OCI-LY7 (cell line): ENCODE measurements at regions not wholly inside any gene's neighbourhood (a gene's known extent, or its start where the extent isn't known, plus 50 kb on each side); places are given as distances from the start of the nearest gene placed in this dataset.

Experiments
- BruUV-seq: library from RNA; stranded (reverse); fragments of 400-500 nt; replicated peaks from 2 replicates; lab custom pipeline; 2021; lab: Mats Ljungman, UMichigan
- CTCF ChIA-PET: fragments of 300-600 bp; sonication (Branson Sonifier 250); formaldehyde crosslinking; loops from one replicate; lab custom pipeline; 2022; ENCODE audit warnings: antibody characterized with exemption; ENCODE audit not compliant: unreplicated experiment; lab: Charles Lee
- POLR2A ChIA-PET: fragments of 300-600 bp; sonication (Branson Sonifier 250); formaldehyde crosslinking; loops from one replicate; lab custom pipeline; 2022; ENCODE audit warnings: antibody characterized with exemption; lab: Charles Lee
- DNase-seq: peaks from one replicate; pipeline ENCODE4 v3.0.0-alpha.2; 2015; ENCODE audit warnings: low spot score
- H2AFZ ChIP-seq: fragments of 200-600 bp; sonication (generic), shearing (Covaris generic); 2 replicates; pipeline ENCODE4 v1.6.1; 2014; ENCODE audit warnings: mild to moderate bottlenecking, antibody characterized with exemption, low read length, moderate library complexity
- H3K27ac ChIP-seq: fragments of 200-600 bp; sonication (generic); 2 replicates; pipeline ENCODE4 v1.5.1; 2014; ENCODE audit warnings: mixed run types, low read depth, mild to moderate bottlenecking, moderate library complexity, low read length, inconsistent platforms; ENCODE audit not compliant: poor library complexity, severe bottlenecking
- H3K36me3 ChIP-seq: fragments of 200-600 bp; sonication (generic); 2 replicates; pipeline ENCODE4 v1.6.1; 2014; ENCODE audit warnings: mild to moderate bottlenecking, antibody characterized with exemption, low read length, moderate library complexity, mixed read lengths; ENCODE audit not compliant: insufficient read depth
- H3K4me1 ChIP-seq: fragments of 200-600 bp; sonication (generic); 2 replicates; pipeline ENCODE4 v1.5.1; 2014; ENCODE audit warnings: mild to moderate bottlenecking, low read length; ENCODE audit not compliant: insufficient read depth, poor library complexity, severe bottlenecking
- H3K4me2 ChIP-seq: fragments of 200-600 bp; sonication (generic); 2 replicates; pipeline ENCODE4 v1.6.1; 2014; ENCODE audit warnings: mild to moderate bottlenecking, low read length
- H3K4me3 ChIP-seq: fragments of 200-600 bp; sonication (generic); 2 replicates; pipeline ENCODE4 v1.5.1; 2014; ENCODE audit warnings: mild to moderate bottlenecking, low read depth, low read length; ENCODE audit not compliant: poor library complexity, severe bottlenecking
- H3K79me2 ChIP-seq: fragments of 200-600 bp; sonication (generic); 2 replicates; pipeline ENCODE4 v1.6.1; 2016; ENCODE audit warnings: low read depth, mild to moderate bottlenecking, low read length, moderate library complexity, mixed read lengths; ENCODE audit not compliant: insufficient read depth
- H3K9me2 ChIP-seq: fragments of 200-600 bp; sonication (generic); 2 replicates; pipeline ENCODE4 v1.6.1; 2016; ENCODE audit warnings: mild to moderate bottlenecking, low read length, mixed read lengths; ENCODE audit not compliant: insufficient read depth
- H3K9me3 ChIP-seq: fragments of 200-600 bp; sonication (generic); 2 replicates; pipeline ENCODE4 v1.6.1; 2014; ENCODE audit warnings: mild to moderate bottlenecking, mixed run types, low read length, mixed read lengths
- H4K20me1 ChIP-seq: fragments of 200-600 bp; sonication (generic); 2 replicates; pipeline ENCODE4 v1.6.1; 2014; ENCODE audit warnings: mild to moderate bottlenecking, antibody characterized with exemption, low read length, moderate library complexity, mixed read lengths; ENCODE audit not compliant: insufficient read depth
- EZH2phosphoT487 ChIP-seq: fragments of 200-600 bp; sonication (generic); IDR thresholded peaks from 2 replicates; pipeline ENCODE4 v1.6.1; 2018; ENCODE audit warnings: low read depth, borderline replicate concordance, mild to moderate bottlenecking, mixed run types, antibody characterized with exemption, low read length, moderate library complexity, mixed read lengths
- intact Hi-C: fragments of 100-400 bp; cut with micrococcal nuclease; formaldehyde crosslinking; loops from one replicate; pipeline ENCODE4 v1.10.0; 2022; ENCODE audit not compliant: unreplicated experiment
- TF ChIP-seq, protein P1 (sequence below): fragments of 200-600 bp; sonication (generic); conservative IDR thresholded peaks from 2 replicates; pipeline ENCODE4 v1.5.1; 2014; ENCODE audit warnings: mild to moderate bottlenecking, antibody characterized with exemption, low read length, moderate library complexity, mixed read lengths

DNA sequence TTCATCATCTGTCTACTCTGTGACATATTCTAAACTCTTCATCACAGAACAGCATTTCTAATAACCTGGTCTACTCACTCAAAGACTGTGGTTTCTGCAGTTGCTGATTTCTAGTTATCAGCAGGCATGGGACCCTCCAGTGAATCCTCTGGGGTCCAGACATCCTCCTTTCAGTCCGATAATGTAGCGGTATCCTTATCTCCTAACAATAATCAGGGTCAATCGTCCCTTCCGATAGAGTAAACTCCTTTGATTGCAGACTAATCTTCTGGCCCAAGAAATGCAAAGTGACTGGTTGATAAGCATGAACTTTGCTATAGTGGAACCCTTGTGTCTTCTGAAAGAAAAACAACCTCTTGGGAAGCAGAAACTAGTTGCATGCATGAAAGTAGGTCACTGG, 1209.8 kb upstream of the CELF2 start:
- ChIA-PET POLR2A (no interaction called here), CTCF (no interaction called here)
- Histone ChIP-seq H3K4me3 (no peak overlapping the region), H3K9me2 (no peaks in the 10 kb centered on the region), H3K79me2 (no peaks in the 10 kb centered on the region), H3K9me3 (no peaks in the 10 kb centered on the region), H3K4me1 (no peaks in the 10 kb centered on the region), H3K4me2 (no peak overlapping the region), H3K36me3 (no peaks in the 10 kb centered on the region), H3K27ac (no peak overlapping the region), H2AFZ (no peak overlapping the region), H4K20me1 (no peaks in the 10 kb centered on the region)
- no peak for TF ChIP-seq EZH2phosphoT487
- TF ChIP-seq, protein P1, sequence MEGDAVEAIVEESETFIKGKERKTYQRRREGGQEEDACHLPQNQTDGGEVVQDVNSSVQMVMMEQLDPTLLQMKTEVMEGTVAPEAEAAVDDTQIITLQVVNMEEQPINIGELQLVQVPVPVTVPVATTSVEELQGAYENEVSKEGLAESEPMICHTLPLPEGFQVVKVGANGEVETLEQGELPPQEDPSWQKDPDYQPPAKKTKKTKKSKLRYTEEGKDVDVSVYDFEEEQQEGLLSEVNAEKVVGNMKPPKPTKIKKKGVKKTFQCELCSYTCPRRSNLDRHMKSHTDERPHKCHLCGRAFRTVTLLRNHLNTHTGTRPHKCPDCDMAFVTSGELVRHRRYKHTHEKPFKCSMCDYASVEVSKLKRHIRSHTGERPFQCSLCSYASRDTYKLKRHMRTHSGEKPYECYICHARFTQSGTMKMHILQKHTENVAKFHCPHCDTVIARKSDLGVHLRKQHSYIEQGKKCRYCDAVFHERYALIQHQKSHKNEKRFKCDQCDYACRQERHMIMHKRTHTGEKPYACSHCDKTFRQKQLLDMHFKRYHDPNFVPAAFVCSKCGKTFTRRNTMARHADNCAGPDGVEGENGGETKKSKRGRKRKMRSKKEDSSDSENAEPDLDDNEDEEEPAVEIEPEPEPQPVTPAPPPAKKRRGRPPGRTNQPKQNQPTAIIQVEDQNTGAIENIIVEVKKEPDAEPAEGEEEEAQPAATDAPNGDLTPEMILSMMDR = no peak
- BruUV-seq = no TSS peak
- intact Hi-C loops = no loop called here
- no peak for DNase-seq

DNA sequence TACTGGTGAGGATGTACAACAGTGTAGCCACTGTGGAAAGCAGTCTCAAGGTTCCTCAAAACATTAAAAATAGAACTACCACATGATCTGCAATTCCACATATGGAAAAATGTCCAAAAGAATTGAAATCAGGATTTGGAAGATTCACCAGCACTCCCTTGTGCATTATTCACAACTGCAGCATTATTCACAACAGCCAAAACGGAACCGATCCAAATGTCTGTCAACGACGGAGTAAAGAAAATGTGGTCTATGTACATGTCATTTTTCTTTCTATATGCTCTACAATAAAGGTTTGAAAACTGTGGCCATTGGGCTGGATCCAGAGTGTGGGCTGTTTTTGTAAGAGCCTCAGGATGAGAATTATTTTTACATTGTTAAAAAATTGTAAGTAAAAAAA, 1206.1 kb upstream of the CELF2 start:
- Histone ChIP-seq H4K20me1 (no peaks in the 10 kb centered on the region), H3K4me3 (no peak overlapping the region), H3K36me3 (no peaks in the 10 kb centered on the region), H3K9me2 (no peaks in the 10 kb centered on the region), H3K4me2 (no peak overlapping the region), H3K4me1 (no peaks in the 10 kb centered on the region), H3K27ac (no peak overlapping the region), H3K9me3 (no peaks in the 10 kb centered on the region), H3K79me2 (no peaks in the 10 kb centered on the region), H2AFZ (no peak overlapping the region)
- TF ChIP-seq, protein P1 = no peak
- TF ChIP-seq EZH2phosphoT487 = no peak
- no peak for DNase-seq
- POLR2A ChIA-PET = no interaction called here
- CTCF ChIA-PET = no interaction called here
- BruUV-seq = no TSS peak
- intact Hi-C loops = no loop called here

- TF ChIP-seq, protein P1 = no peak
- no peak for TF ChIP-seq EZH2phosphoT487
- BruUV-seq = no TSS peak
- H3K36me3 ChIP-seq = no peaks in the 10 kb centered on the region
- CTCF ChIA-PET = no interaction called here
- no peak overlapping the region for H3K4me3 ChIP-seq
- H3K9me2 ChIP-seq = no peaks in the 10 kb centered on the region
- no peaks in the 10 kb centered on the region for H3K79me2 ChIP-seq
- H2AFZ ChIP-seq = no peak overlapping the region
- DNase-seq = no peak
- intact Hi-C loops = no loop called here
- POLR2A ChIA-PET = no interaction called here
- no peaks in the 10 kb centered on the region for H3K4me1 ChIP-seq
- H4K20me1 ChIP-seq = no peaks in the 10 kb centered on the region
- H3K9me3 ChIP-seq = no peaks in the 10 kb centered on the region
- no peak overlapping the region for H3K4me2 ChIP-seq
- no peak overlapping the region for H3K27ac ChIP-seq
These were observed 1203.3 kb upstream of the CELF2 start for GRCh38 chr10:9814285-9814864.
